OCI-LY3 (cell line): ENCODE measurements at regions not wholly inside any gene's neighbourhood (a gene's known extent, or its start where the extent isn't known, plus 50 kb on each side); places are given as distances from the start of the nearest gene placed in this dataset.

ENCODE experiments used
- EZH2phosphoT487 ChIP-seq: fragments of 200-600 bp; shearing (Covaris generic); IDR thresholded peaks from 2 replicates; pipeline ENCODE4 v1.6.1; 2018; ENCODE audit warnings: antibody characterized with exemption, mixed run types, low read depth
- TF ChIP-seq, protein P1 (sequence below): fragments of 200-600, 300-600 bp; sonication (generic); IDR thresholded peaks from 2 replicates; pipeline ENCODE4 v1.5.1; 2014; ENCODE audit warnings: antibody characterized with exemption, low read length, low read depth

DNA sequence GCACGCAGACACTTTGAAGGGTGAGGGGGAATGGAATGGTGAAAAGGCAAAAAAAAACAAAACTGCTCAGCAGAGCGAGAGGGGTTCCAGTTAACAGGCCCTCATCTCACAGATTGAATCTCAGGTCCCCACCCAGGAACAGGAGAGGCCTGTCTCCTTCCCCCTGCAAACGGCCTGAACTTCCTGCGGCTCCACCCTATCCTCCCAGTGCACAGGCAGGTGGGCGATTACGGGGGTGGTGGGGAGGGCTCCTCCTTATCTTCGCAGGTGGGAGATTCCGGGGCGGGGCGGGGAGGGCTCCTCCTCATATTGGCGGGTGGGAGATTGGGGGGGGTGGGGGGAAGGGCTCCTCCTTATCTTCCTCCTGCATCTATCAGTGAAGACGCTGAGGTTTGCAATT is 129.0 kb downstream of the SOX4 start:
- TF ChIP-seq, protein P1, sequence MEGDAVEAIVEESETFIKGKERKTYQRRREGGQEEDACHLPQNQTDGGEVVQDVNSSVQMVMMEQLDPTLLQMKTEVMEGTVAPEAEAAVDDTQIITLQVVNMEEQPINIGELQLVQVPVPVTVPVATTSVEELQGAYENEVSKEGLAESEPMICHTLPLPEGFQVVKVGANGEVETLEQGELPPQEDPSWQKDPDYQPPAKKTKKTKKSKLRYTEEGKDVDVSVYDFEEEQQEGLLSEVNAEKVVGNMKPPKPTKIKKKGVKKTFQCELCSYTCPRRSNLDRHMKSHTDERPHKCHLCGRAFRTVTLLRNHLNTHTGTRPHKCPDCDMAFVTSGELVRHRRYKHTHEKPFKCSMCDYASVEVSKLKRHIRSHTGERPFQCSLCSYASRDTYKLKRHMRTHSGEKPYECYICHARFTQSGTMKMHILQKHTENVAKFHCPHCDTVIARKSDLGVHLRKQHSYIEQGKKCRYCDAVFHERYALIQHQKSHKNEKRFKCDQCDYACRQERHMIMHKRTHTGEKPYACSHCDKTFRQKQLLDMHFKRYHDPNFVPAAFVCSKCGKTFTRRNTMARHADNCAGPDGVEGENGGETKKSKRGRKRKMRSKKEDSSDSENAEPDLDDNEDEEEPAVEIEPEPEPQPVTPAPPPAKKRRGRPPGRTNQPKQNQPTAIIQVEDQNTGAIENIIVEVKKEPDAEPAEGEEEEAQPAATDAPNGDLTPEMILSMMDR: no peak
- TF ChIP-seq EZH2phosphoT487: no peak
